Mesenchymal stem cell (in vitro differentiated cells and primary cell): ENCODE measurements at regions not wholly inside any gene's neighbourhood (a gene's known extent, or its start where the extent isn't known, plus 50 kb on each side); places are given as distances from the start of the nearest gene placed in this dataset.

Source experiments
- DNase-seq: peaks from one replicate; pipeline ENCODE4 v3.0.0-alpha.2; 2013
- H2AFZ ChIP-seq: one replicate; pipeline ENCODE4 v1.6.1; 2013; ENCODE audit warnings: low read depth, mild to moderate bottlenecking, control low read depth, inconsistent platforms, low read length, moderate library complexity
- H2AK5ac ChIP-seq: 2 replicates; pipeline ENCODE4 v1.6.1; 2013; ENCODE audit warnings: low read length, moderate library complexity, mild to moderate bottlenecking, inconsistent platforms; ENCODE audit not compliant: severe bottlenecking
- H2BK120ac ChIP-seq: one replicate; pipeline ENCODE4 v1.6.1; 2013; ENCODE audit warnings: low read depth, mild to moderate bottlenecking, inconsistent platforms, low read length, moderate library complexity
- H2BK12ac ChIP-seq, 2 experiments: one replicate each; pipeline ENCODE4 v1.6.1; 2013; ENCODE audit warnings: inconsistent platforms in 2 of 2, low read length in 2 of 2, mild to moderate bottlenecking in 2 of 2, moderate library complexity in 2 of 2, control low read depth in 1 of 2
- H2BK15ac ChIP-seq: one replicate; pipeline ENCODE4 v1.6.1; 2013; ENCODE audit warnings: mild to moderate bottlenecking, low read depth, inconsistent platforms; ENCODE audit not compliant: poor library complexity, severe bottlenecking
- H2BK5ac ChIP-seq: 2 replicates; pipeline ENCODE4 v1.6.1; 2013; ENCODE audit warnings: low read depth, mild to moderate bottlenecking, low read length, control low read depth, inconsistent platforms; ENCODE audit not compliant: poor library complexity, severe bottlenecking
- H3K14ac ChIP-seq, 2 experiments: one replicate each; pipeline ENCODE4 v1.6.1; 2013; ENCODE audit warnings: inconsistent platforms in 2 of 2, low read length in 2 of 2, control low read depth in 1 of 2, mild to moderate bottlenecking in 1 of 2, moderate library complexity in 1 of 2
- H3K18ac ChIP-seq, 2 experiments: one replicate each; pipeline ENCODE4 v1.6.1; 2013; ENCODE audit warnings: inconsistent platforms in 2 of 2, low read length in 2 of 2, control low read depth in 1 of 2, low read depth in 1 of 2, mild to moderate bottlenecking in 1 of 2
- H3K23ac ChIP-seq, 2 experiments: one replicate each; pipeline ENCODE4 v1.6.1; 2013; ENCODE audit warnings: inconsistent platforms in 2 of 2, low read length in 2 of 2, mild to moderate bottlenecking in 2 of 2, moderate library complexity in 2 of 2, control low read depth in 1 of 2
- H3K27ac ChIP-seq: 2 replicates; pipeline ENCODE4 v1.5.1; 2013; ENCODE audit warnings: mild to moderate bottlenecking, moderate library complexity, low read length, control low read depth, inconsistent platforms; ENCODE audit not compliant: poor library complexity, severe bottlenecking
- H3K27me3 ChIP-seq, 2 experiments: 2 replicates each; pipeline versions ENCODE4 v1.6.1 to v1.7.0; 2013; ENCODE audit warnings: low read length in 2 of 2, mild to moderate bottlenecking in 2 of 2, moderate library complexity in 2 of 2, control low read depth in 1 of 2, inconsistent platforms in 1 of 2; ENCODE audit not compliant: control insufficient read depth in 1 of 2, insufficient read depth in 1 of 2
- H3K36me3 ChIP-seq, 2 experiments: 2 replicates each; pipeline versions ENCODE4 v1.6.1 to v1.7.0; 2013; ENCODE audit warnings: low read length in 2 of 2, control low read depth in 1 of 2, inconsistent platforms in 1 of 2, low read depth in 1 of 2, mild to moderate bottlenecking in 1 of 2; ENCODE audit not compliant: insufficient read depth in 2 of 2, control insufficient read depth in 1 of 2
- H3K4ac ChIP-seq, 2 experiments: one replicate each; pipeline ENCODE4 v1.6.1; 2013; ENCODE audit warnings: inconsistent platforms in 2 of 2, low read length in 2 of 2, mild to moderate bottlenecking in 2 of 2, moderate library complexity in 2 of 2, control low read depth in 1 of 2, low read depth in 1 of 2
- H3K4me1 ChIP-seq: 2 replicates; pipeline ENCODE4 v1.6.1; 2013; ENCODE audit warnings: low read depth, low read length, control low read depth; ENCODE audit not compliant: control insufficient read depth, insufficient read depth
- H3K4me2 ChIP-seq: 2 replicates; pipeline ENCODE4 v1.6.1; 2013; ENCODE audit warnings: low read length, mild to moderate bottlenecking, inconsistent platforms; ENCODE audit not compliant: poor library complexity, severe bottlenecking
- H3K4me3 ChIP-seq, 2 experiments: 2 replicates each; pipeline versions ENCODE4 v1.5.1 to v1.7.0; 2013; ENCODE audit warnings: low read length in 2 of 2, mild to moderate bottlenecking in 2 of 2, control low read depth in 1 of 2, low read depth in 1 of 2; ENCODE audit not compliant: insufficient read depth in 1 of 2
- H3K79me1 ChIP-seq: replicated peaks from 2 replicates; pipeline ENCODE4 v1.6.1; 2013; ENCODE audit warnings: mild to moderate bottlenecking, control low read depth, low read length, inconsistent platforms; ENCODE audit not compliant: poor library complexity, severe bottlenecking
- H3K9ac ChIP-seq: 2 replicates; pipeline ENCODE4 v1.7.0; 2013; ENCODE audit warnings: mild to moderate bottlenecking, low read length, moderate library complexity
- H3K9me3 ChIP-seq: 2 replicates; pipeline ENCODE4 v1.7.0; 2013; ENCODE audit warnings: mild to moderate bottlenecking, low read length; ENCODE audit not compliant: control insufficient read depth
- H4K8ac ChIP-seq: one replicate; pipeline ENCODE4 v1.6.1; 2013; ENCODE audit warnings: inconsistent platforms, mild to moderate bottlenecking, low read length, moderate library complexity
- H4K91ac ChIP-seq: one replicate; pipeline ENCODE4 v1.6.1; 2013; ENCODE audit warnings: mild to moderate bottlenecking, low read length, inconsistent platforms
- WGBS: methylation state at CpG from one replicate; pipeline ENCODE4 v1.1.7; 2013; ENCODE audit warnings: mixed read lengths; 5-methylcytosine and 5-hydroxymethylcytosine counted together

DNA sequence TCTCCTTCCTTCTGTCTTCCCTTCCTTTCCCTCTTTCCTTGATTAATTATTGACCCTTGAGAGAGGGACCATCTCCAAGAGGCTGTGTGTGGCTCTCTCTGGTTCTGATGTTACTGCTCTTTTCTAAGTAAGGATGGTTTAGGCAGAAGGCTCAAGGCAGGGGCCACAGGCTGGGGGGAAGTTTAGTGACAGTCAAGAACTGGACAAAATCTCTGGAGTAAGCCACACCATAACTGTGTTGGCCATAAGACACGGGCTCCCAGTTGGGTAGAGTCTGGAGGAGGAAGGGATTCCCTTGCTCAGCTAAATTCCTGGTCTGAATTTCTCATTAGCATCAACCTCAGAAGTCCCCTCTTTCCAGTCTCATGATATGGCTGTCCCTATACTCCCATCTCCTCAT, 74.7 kb downstream of the BUD13 start:
- Histone ChIP-seq H2AK5ac (no peak overlapping the region), H2AFZ (no peak overlapping the region), H3K18ac (no peak overlapping the region), H2BK5ac (no peak overlapping the region), H2BK120ac (no peak overlapping the region), H3K9me3 (no peaks in the 10 kb centered on the region), H3K79me1 (no peaks in the 10 kb centered on the region), H3K4ac (no peak overlapping the region), H3K4me3 (no peak overlapping the region), H2BK12ac (no peak overlapping the region), H3K23ac (no peak overlapping the region), H3K27ac (no peak overlapping the region), H3K14ac (no peak overlapping the region), H3K9ac (no peak overlapping the region), H4K8ac (no peak overlapping the region), H2BK15ac (no peak overlapping the region), H3K4me2 (no peak overlapping the region), H3K27me3 (peaks cover 30 to 40% of the 10 kb centered on the region in 2 experiments), H4K91ac (no peak overlapping the region), H3K4me1 (peaks cover 5% of the 10 kb centered on the region), H3K36me3 (no peaks in the 10 kb centered on the region)
- 10% methylated on average over 1 of the region's 1 CpG for WGBS
- DNase-seq, result no peak

DNA sequence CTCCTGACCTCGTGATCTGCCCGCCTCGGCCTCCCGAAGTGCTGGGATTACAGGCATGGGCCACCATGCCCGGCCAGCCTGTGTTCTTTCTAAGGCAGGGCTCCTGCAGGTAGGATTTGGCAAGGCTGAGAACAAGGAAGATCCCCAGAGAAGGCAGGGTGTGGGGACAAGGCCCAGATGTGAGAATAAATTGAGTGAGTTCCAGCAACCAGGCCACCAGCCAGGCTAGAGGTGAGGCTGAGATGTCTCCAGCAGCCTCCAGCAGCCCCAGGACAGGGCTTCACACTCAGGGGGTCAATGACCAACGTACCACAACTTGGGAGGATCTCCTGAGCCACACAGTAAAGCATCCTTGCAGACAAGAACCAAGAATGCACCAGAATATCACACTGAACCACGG, 75.1 kb downstream of the BUD13 start:
- no peak overlapping the region for H3K18ac ChIP-seq
- H3K27me3 ChIP-seq, result peaks cover 32 to 40% of the 10 kb centered on the region in 2 experiments
- H2BK12ac ChIP-seq, result no peak overlapping the region
- no peak overlapping the region for H2BK15ac ChIP-seq
- WGBS, result 78% methylated on average over 7 of the region's 7 CpGs
- H3K36me3 ChIP-seq, result no peaks in the 10 kb centered on the region
- H3K27ac ChIP-seq, result no peak overlapping the region
- H4K91ac ChIP-seq, result no peak overlapping the region
- H2BK120ac ChIP-seq, result no peak overlapping the region
- no peak overlapping the region for H3K14ac ChIP-seq
- no peak overlapping the region for H3K23ac ChIP-seq
- H3K79me1 ChIP-seq, result no peaks in the 10 kb centered on the region
- DNase-seq, result no peak
- no peak overlapping the region for H2AK5ac ChIP-seq
- peaks cover 5% of the 10 kb centered on the region for H3K4me1 ChIP-seq
- no peak overlapping the region for H3K9ac ChIP-seq
- H4K8ac ChIP-seq, result no peak overlapping the region
- no peak overlapping the region for H2AFZ ChIP-seq
- no peak overlapping the region for H3K4me3 ChIP-seq
- H2BK5ac ChIP-seq, result no peak overlapping the region
- no peak overlapping the region for H3K4me2 ChIP-seq
- no peak overlapping the region for H3K4ac ChIP-seq
- no peaks in the 10 kb centered on the region for H3K9me3 ChIP-seq

DNA sequence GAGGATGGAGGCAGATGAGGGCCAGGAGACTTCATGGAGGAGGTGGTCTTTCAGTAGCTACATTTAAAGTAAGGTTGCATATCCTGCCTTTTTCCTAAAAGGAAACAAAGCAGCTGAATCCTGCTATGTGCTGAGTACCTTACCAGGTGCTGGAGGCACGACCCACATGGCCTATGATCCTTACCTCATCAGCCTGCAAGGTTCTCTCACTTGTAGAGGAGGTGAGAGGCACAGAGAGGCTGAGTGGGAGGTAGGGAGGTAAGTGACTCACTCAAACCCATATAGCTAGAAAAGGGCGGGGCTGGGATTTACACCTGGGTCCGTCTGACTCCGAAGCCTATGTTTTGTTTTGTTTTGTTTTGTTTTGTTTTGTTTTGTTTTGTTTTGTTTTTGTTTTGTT, 75.8 kb downstream of the BUD13 start:
- 67% methylated on average over 2 of the region's 4 CpGs for WGBS
- no peak overlapping the region for H3K4ac ChIP-seq
- no peak overlapping the region for H3K14ac ChIP-seq
- no peak overlapping the region for H4K91ac ChIP-seq
- H4K8ac ChIP-seq, result no peak overlapping the region
- no peak overlapping the region for H2BK12ac ChIP-seq
- no peak overlapping the region for H2AFZ ChIP-seq
- no peak overlapping the region for H2BK120ac ChIP-seq
- H2BK15ac ChIP-seq, result no peak overlapping the region
- no peak overlapping the region for H2BK5ac ChIP-seq
- H3K27ac ChIP-seq, result no peak overlapping the region
- H2AK5ac ChIP-seq, result no peak overlapping the region
- no peak overlapping the region for H3K9ac ChIP-seq
- no peak for DNase-seq
- H3K4me3 ChIP-seq, result no peak overlapping the region
- peaks cover 5% of the 10 kb centered on the region for H3K4me1 ChIP-seq
- no peak overlapping the region for H3K4me2 ChIP-seq
- no peaks in the 10 kb centered on the region for H3K36me3 ChIP-seq
- no peak overlapping the region for H3K18ac ChIP-seq
- H3K27me3 ChIP-seq, result peaks cover 35 to 44% of the 10 kb centered on the region in 2 experiments
- H3K23ac ChIP-seq, result no peak overlapping the region
- H3K79me1 ChIP-seq, result no peaks in the 10 kb centered on the region
- H3K9me3 ChIP-seq, result no peaks in the 10 kb centered on the region

DNA sequence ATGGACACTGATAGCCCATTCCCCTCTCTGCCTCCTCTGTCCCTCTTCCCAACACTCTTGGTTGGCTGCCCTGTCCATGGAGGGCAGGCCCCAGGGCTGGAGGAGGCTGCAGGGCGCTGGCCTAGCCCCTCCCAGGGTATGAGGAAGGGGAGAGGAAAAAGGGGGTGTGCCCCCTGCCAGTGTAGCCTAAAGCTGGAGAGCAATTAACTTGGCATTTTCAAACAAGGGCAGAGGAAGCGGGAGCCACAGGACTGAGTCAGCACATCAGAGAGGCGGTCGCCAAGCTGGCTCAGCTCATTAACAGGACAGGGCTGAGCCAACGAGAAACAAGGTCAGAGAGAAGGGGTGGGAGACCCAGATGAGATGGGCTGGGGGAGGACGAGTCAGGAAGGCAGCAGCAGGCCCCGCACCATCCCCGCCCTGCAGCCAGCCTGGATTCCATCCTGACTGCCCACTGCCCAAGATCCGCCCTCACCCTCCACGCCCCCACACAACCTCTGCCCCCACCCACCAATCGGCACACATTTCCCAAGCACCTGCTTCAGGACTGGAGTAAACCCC, 76.3 kb downstream of the BUD13 start:
- Histone ChIP-seq H2BK12ac (no peak overlapping the region), H3K14ac (no peak overlapping the region), H4K8ac (no peak overlapping the region), H3K4me2 (no peak overlapping the region), H2BK15ac (no peak overlapping the region), H3K18ac (no peak overlapping the region), H3K9me3 (no peaks in the 10 kb centered on the region), H3K36me3 (no peaks in the 10 kb centered on the region), H3K27ac (no peak overlapping the region), H2AK5ac (no peak overlapping the region), H2BK5ac (no peak overlapping the region), H3K4ac (no peak overlapping the region), H3K23ac (no peak overlapping the region), H2BK120ac (no peak overlapping the region), H3K9ac (no peak overlapping the region), H3K27me3 (peaks cover 35 to 46% of the 10 kb centered on the region in 2 experiments), H3K79me1 (no peaks in the 10 kb centered on the region), H4K91ac (peak overlapping the region; percentile 65), H2AFZ (no peak overlapping the region), H3K4me3 (no peak overlapping the region), H3K4me1 (peaks cover 5% of the 10 kb centered on the region)
- 65% methylated on average over 9 of the region's 11 CpGs for WGBS
- DNase-seq, result no peak
